H54 (cell line): ENCODE measurements at regions not wholly inside any gene's neighbourhood (a gene's known extent, or its start where the extent isn't known, plus 50 kb on each side); places are given as distances from the start of the nearest gene placed in this dataset.

Experiments
- DNase-seq: peaks from one replicate; pipeline ENCODE4 v3.0.0; 2011; ENCODE audit warnings: low spot score, mixed read lengths; ENCODE audit not compliant: insufficient read length
- FAIRE-seq: peaks from 3 replicates; lab custom pipeline; 2011; peaks lifted over from hg19 to GRCh38; lab: Jason Lieb, UNC
- POLR2A ChIP-seq: IDR thresholded peaks from 2 replicates; pipeline ENCODE4 v1.6.1; 2011; ENCODE audit warnings: low read depth, mild to moderate bottlenecking, low read length

- no peak for DNase-seq
- no peak for TF ChIP-seq POLR2A
- no peak for FAIRE-seq
These were observed 176.4 kb downstream of the ANXA2 start for GRCh38 chr15:60221356-60221755.

- FAIRE-seq (no peak), DNase-seq (no peak)
These were observed 175.4 kb downstream of the ANXA2 start for GRCh38 chr15:60222404-60222803.

GRCh38 chr15:60223176-60223575, 174.6 kb downstream of the ANXA2 start:
- DNase-seq (no peak), FAIRE-seq (no peak)
- TF ChIP-seq POLR2A, result no peak

More at GRCh38 chr15:60222404-60222803, 175.4 kb downstream of the ANXA2 start:
- TF ChIP-seq POLR2A, result no peak

GRCh38 chr15:60226924-60227323, 170.9 kb downstream of the ANXA2 start:
- FAIRE-seq, result no peak
- DNase-seq, result no peak
- TF ChIP-seq POLR2A, result no peak

GRCh38 chr15:60228101-60228500, 169.7 kb downstream of the ANXA2 start:
- TF ChIP-seq POLR2A, result no peak
- DNase-seq (no peak), FAIRE-seq (no peak)

- TF ChIP-seq POLR2A, result no peak
- FAIRE-seq, result no peak
These were observed 169.2 kb downstream of the ANXA2 start for GRCh38 chr15:60228619-60229018.

GRCh38 chr15:60235951-60236710, 161.7 kb downstream of the ANXA2 start:
- FAIRE-seq (no peak), DNase-seq (no peak)
- TF ChIP-seq POLR2A, result no peak

More at GRCh38 chr15:60228619-60229018, 169.2 kb downstream of the ANXA2 start:
- no peak for DNase-seq

GRCh38 chr15:60237446-60237845, 160.3 kb downstream of the ANXA2 start:
- TF ChIP-seq POLR2A, result no peak
- FAIRE-seq (no peak), DNase-seq (no peak)

GRCh38 chr15:60243769-60244168, 154.0 kb downstream of the ANXA2 start:
- no peak for TF ChIP-seq POLR2A
- no peak for DNase-seq
- FAIRE-seq, result no peak

GRCh38 chr15:60244813-60245212, 153.0 kb downstream of the ANXA2 start:
- no peak for FAIRE-seq

GRCh38 chr15:60250316-60250715, 147.5 kb downstream of the ANXA2 start:
- no peak for FAIRE-seq

More at GRCh38 chr15:60244813-60245212, 153.0 kb downstream of the ANXA2 start:
- no peak for DNase-seq
- TF ChIP-seq POLR2A, result no peak

GRCh38 chr15:60251300-60252070, 146.3 kb downstream of the ANXA2 start:
- no peak for DNase-seq
- no peak for TF ChIP-seq POLR2A
- FAIRE-seq, result no peak

More at GRCh38 chr15:60250316-60250715, 147.5 kb downstream of the ANXA2 start:
- no peak for DNase-seq
- no peak for TF ChIP-seq POLR2A

- FAIRE-seq (no peak), DNase-seq (no peak)
- TF ChIP-seq POLR2A, result no peak
These were observed 143.4 kb downstream of the ANXA2 start for GRCh38 chr15:60254416-60254815.

GRCh38 chr15:60255390-60255789, 142.4 kb downstream of the ANXA2 start:
- DNase-seq (no peak), FAIRE-seq (no peak)
- TF ChIP-seq POLR2A, result no peak

- TF ChIP-seq POLR2A, result no peak
- DNase-seq (no peak), FAIRE-seq (no peak)
These were observed 140.1 kb downstream of the ANXA2 start for GRCh38 chr15:60257591-60258159.
